GM18519 (cell line): ENCODE measurements at regions not wholly inside any gene's neighbourhood (a gene's known extent, or its start where the extent isn't known, plus 50 kb on each side); places are given as distances from the start of the nearest gene placed in this dataset.

Experiments
- ATAC-seq: cut with Tn5 transposase; IDR thresholded peaks from one replicate; pipeline ENCODE4 v1.9.1; 2021; ENCODE audit warnings: mild to moderate bottlenecking, moderate library complexity; ENCODE audit not compliant: unreplicated experiment, low FRiP score

DNA sequence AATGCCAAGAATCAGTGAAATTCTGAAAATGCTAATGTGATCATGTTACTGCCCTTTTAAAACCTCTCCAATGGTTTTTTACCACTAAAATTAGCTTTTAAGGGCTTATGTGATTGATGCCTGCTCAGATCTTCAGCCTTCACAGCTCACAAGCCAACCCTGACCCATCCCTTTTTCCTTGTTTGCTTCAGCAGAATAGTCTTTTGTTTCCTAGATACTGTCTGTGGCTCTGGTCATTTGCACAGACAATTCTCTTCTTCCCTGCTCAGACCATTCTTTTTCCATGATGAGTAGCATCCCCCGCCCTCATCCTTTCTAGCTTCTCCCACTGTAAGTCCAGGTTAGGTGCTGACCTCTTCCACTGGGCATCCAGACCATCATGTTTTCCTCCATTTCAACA, 164.9 kb upstream of the NT5C1B start:
- no peak for ATAC-seq

DNA sequence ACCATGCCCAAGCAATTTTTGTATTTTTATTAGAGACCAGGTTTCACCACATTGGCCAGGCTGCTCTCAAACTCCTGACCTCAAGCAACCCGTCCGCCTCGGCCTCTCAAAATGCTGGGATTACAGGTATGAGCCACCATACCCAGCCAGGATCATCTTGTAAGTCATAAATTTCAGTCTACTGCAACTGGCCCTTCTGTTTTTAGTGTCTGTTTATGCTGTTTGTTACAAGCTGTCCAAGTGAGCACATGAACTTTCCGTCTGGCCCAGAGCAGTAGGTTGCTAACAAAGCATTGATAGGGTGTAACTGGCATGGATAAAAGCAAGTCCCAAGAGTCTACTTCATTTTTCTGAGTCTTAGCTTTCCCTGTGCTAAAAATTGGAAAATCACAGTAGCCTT, 164.4 kb upstream of the NT5C1B start:
- ATAC-seq = no peak

DNA sequence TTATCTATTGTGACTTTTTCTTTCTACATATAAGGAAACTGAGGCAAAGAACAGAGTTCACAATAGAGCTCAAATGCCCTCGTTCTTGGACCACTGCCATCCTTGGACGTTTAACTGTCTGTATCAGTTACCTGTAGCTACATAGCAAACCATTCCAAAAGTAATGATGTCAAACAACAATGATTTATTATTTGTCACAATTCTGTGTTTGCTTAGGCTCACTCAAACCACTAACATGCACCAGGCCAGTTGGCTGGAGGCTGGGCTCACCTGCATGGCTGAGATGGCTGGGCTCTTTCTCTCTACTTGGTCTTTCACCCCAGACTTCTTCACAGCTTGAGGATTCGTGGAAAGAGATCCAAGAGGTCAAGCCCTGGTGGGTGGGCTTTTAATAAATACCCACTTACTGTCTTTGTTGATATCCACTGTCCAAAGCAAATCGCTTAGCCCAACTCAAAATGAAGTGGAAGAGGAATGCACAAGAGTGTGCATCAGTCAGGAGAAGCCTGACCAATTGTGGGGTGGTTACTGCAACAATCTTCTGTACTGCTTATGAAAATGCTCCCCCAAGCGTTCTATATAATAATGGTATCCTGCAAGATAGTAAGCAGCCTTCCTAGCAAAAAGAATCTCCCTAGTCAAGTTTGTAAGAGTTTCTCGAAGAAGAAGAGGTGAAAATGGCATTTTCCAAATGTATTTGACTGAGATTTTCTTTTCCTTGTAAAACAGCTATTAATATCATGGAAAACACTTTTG, 163.5 kb upstream of the NT5C1B start:
- ATAC-seq = no peak

DNA sequence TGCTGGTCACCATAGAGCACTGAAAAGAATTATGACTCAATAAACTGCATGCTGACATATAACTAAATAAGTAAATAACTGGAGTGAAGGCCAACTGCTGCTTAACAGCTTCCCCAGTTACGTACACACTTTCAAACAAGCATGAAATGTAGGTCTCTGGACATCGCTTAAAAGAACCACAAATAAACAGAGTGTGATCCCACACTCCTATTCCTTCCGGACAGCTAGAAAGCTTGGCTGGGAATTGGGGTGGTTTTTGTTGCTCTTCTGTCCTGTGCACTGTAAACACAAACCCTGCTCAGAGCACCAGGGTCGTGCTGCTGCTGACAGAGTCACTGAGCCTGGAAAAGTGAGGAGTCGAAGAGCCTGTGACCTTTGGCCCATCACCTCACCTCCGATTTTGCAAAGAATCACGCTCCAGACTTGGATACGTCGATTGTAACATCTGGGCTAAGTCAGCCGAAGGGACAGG, 162.7 kb upstream of the NT5C1B start:
- no peak for ATAC-seq

DNA sequence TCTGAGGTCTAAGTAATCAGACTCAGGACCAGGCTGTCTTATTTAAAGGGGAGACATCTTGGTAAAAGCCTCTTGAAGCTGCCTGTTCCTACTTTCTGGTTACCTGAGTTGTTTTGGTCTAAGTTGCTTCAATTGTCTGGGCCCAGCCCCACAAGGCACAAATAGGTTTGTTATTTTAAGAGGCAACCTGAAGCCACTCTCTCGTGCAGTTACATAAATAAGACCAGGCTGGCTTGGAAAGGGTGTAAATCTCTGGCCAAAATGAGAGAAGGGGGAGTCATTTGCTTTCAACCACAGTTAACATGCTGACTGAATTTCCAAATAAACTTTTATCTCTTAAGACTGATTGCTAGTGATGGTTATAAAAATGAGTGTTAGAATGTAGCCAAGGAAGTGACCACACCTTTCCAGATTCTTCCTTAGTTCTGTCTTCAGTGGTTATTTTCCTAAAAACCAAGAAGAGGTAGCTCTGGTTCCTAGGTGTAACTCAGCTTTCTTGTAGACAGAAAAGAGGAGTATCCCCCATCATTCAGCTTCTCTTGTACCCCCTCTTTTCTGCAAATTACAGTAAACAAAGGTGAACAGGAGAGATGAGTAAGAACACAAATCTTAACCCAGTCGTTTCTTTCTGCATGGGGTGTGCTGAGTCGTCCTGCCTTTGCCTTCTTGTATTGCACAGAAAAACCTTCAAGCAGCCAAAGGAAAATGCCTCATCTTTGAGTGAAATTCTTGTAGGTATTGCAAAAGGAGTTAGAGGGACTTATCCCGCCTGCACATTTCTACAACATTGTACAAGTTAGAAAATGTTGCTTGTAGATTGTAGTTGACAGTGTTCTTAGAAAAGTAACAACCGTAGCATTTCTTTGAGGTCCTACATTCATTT, 161.5 kb upstream of the NT5C1B start:
- ATAC-seq = no peak

DNA sequence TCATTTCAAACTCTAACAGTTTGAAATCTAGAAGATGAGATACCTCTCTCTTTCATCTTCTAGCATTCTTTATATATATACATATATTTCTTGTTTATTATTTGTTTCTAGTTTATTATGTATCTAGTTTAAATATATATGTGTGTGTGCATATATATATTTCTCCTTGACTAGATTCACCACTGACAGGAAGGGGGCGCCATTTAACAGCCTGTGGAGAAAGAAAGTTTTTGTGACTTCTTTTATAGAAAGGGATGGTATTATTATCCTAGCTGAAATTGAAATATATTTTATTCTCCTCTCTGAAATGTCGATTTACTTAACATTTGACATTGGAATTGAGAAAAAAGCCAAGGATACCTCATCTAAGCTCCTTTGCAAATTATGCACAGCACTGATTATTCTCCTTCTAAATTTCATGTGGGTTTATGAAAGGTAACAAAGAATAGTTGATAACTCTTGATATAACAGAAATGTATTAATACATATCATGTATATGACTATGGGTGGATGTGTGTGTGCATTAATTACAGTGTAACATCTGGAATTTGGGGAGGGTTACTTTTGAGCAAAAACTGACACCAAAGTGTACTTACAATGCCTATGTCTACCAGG, 160.7 kb upstream of the NT5C1B start:
- no peak for ATAC-seq

DNA sequence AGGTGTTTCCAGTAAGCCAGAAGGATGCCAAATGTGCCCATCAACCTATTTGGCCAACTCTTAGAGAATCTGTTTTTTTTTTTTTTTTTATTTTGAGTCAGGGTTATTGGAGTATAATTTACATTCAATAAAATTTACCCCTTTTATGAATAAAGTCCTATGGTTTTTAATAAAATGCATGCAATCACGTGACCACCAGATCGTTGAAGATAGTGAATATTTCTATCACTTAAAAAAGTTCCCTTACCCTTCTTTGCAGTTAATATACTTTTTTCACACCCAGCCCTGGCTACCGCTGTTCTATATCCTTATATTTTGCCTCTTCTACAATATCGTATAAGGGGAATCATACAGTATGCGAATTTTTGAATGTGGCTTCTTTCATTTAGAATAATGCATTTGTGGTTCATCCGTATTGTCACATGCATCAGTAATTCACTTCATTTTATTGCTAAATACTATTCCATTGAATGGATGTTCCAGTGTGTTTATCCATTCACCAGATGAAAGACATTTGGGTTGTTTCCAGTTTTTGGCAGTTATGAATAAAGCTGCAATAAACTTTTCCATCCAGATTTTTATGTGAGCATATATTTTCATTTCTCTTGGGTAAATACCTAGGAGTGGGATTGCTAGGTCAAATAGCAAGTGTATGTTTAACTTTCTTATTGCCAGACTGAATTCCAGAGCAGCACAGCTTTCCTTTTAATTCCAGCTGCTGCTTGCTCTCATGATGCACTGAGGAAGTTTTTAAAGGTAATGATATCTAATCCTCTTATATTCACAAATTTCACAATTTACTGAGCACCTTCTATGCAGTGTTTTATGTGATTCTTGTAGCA, 156.3 kb upstream of the NT5C1B start:
- no peak for ATAC-seq

DNA sequence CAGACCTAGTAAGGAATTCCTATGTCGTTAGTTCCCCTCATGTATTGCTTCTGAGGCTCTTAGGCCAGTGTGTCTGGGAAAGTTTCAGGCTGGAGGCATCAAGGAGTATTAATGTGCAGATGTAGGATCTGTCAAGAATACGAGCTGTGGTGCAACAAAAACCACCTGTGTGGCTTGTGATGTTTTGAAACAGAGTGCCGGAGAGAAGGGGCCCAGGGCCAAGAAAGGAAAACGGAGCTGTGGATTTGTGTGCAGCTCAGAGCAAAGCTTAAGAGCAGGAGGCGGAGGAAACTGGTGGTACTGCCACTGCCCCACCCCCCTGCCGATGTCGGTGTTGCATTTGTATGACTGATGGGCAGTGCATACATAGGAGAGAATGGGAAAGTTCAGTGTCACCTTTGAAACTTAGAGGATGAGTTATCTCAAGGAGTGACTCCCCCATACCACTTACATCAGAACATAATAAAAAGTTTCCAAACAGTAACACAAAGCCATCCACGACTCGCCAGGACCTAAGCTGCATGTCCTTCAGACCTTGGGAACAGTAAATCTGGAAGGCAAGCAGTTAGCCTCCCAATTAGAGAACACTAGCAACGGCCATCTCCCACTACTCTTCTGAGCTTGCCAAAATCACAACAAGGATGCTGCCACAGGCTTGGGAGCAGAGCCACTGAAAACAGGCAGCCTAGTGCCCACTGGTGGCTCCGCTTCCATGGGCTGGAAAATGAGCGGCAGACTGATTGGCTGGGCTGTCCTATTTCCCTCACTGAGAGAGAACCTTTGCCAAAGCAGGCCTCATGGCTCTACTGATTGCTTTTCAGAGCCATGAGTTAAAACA, 152.7 kb upstream of the NT5C1B start:
- ATAC-seq = no peak

DNA sequence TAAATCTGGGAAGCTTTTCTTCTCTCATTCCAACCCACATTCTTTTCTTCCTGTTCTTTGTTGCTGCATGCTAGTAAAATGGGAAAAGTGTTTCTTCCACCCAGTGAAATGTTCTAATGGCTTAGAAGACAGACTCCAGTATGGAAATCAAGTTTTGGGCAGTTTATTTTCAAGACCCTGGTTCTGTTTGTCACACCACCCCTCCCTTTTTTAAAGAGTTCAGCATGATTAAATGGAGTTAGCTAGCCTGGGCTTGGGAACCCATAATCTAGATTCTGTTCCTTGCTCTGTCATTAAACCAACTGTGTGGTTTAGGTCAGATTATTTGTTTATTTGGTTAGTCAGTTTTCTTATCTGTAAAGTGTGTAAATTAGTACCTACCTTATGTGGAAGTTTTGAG, 151.8 kb upstream of the NT5C1B start:
- ATAC-seq = no peak

DNA sequence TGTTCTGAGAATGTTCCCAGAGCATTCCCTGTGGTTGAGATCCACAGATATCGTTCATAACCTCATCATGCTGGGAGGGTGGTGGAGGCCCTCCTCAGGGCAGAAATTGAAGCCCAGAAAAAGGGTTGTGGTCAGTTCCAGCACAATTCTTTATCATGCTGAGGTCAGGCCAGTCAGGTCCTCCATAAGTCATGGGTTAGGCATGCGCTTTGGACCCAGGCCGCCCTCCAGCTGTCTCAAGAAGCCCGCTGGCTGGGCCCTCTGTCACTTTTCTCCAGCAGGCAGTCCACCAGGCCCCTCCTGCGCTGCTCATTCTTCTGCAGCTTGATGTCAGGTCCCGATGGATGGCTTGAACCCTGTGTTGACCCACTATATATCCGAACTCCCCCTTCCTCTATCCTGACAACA, 151.1 kb upstream of the NT5C1B start:
- no peak for ATAC-seq

DNA sequence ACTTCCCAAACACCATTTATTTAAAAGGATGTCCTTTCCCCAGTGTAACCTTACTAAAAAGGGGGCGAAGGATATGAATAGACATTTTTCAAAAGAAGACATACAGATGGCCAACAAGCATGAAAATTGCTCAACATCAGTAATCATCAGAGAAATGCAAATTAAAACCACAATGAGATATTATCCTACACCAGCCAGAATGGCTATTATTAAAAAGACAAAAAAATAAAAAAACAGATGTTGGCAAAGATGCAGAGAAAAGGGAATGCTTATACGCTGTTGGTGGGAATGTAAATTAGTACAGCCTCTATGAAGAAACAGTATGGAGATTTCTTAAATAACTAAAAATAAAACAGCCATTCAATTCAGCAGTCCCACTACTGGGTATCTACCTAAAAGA, 142.3 kb upstream of the NT5C1B start:
- no peak for ATAC-seq

DNA sequence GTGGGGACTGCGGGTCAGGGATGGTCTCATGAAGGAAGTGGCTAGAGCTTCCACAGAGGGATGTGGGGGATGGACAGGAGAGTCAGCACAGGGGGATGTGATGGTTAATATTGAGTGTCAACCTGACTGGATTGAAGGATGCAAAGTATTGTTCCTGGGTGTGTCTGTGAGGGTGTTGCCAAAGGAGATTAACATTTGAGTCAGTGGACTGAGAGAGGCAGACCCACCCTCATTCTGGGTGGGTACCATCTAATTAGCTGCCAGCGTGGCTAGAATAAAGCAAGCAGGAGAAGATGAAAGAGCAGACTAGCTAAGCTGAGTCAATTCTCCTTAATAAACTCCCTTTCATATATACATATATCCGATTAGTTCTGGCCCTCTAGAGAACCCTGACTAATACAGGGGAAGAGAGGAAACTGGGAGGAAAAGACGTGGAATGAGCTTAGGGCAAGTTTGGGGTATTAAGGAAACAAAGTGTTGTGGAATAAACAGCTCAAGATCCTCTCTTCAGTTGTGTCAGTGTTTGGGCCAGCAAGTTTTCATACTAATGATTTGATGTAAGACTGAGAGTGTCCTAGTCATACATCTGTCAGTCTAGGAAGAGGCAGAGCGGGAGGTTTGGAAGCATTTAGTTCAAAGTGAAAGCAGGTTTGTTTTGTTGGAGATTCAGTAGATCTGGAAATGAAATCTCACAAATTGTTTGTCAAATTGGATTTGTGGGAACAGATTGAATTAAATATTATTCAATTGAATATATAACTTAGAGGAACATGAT, 135.2 kb upstream of the NT5C1B start:
- ATAC-seq = no peak

DNA sequence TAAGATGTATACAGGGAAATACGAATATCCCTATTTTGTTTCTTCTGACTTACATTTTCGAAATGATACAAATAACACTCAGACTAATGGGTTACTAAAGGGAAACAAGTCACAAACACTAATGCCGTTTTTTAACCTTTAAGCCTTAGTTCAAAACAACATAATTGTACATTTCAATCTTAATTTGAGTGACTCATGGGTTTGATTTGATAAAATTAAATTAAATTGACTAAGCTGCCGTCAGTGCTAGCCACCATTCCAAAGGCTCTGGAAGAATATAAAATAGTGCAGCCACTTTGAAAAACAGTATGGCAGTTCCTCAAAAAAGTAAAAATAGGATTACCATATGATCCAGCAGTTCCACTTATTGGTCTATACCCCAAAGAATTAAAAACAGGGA, 133.8 kb upstream of the NT5C1B start:
- no peak for ATAC-seq

DNA sequence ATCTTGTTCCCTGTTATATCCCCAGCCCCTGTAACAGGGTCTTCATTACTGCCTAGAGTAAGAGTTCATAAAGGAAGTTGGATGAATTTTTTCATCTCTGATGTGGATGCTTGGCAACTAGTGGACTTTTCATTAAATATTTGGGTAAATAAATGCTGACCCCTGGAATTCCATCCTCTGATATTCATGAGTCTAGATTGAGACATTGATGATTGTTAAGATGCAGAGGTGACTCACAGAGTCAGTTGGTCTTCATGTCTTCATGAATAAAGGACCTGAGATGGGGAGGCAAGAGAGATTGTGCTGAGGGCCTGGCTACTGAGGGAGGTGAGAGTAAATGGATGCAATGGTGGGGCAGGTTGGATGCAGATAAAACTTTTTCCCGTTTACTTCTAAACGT, 132.7 kb upstream of the NT5C1B start:
- no peak for ATAC-seq

DNA sequence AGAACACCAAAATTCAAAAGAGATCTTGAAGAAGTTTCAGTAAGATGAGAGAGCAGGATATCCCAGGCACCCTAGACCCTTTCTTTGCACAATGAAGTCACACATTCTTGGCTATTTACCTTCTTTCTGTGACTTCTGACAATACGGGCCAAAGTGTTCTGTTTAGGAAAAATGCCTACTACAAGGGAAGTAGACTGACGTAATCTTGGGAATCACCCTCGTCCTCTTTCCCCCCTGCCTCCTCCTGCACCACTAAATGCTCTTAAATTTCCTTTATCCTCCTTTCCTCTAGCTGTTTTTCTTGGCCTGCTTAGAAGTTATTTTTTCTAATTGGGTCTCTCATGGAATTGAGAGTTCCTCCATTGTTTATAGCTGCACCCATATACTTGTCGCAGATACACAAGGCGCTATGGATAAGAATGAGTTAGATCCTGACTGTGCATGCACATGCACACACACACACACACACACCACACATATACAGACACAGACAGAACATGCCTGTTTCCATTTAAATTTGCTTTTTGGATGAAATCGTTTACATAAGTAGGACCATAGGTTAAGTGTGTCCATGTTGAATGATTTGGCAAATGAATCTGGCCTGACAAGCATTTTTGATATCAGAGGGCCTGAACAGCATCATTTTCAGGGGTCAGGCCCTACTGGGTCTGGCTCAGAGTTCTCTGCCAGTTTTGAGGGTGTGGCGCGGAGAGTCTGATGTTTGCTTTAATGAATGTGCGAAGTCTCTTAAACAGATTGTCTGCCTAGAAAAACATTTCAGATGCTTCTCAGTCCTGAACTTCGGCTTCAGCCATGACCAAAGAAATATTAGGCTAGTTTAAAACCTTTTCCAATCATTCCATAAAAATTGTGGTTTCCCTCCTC, 131.9 kb upstream of the NT5C1B start:
- ATAC-seq = no peak

DNA sequence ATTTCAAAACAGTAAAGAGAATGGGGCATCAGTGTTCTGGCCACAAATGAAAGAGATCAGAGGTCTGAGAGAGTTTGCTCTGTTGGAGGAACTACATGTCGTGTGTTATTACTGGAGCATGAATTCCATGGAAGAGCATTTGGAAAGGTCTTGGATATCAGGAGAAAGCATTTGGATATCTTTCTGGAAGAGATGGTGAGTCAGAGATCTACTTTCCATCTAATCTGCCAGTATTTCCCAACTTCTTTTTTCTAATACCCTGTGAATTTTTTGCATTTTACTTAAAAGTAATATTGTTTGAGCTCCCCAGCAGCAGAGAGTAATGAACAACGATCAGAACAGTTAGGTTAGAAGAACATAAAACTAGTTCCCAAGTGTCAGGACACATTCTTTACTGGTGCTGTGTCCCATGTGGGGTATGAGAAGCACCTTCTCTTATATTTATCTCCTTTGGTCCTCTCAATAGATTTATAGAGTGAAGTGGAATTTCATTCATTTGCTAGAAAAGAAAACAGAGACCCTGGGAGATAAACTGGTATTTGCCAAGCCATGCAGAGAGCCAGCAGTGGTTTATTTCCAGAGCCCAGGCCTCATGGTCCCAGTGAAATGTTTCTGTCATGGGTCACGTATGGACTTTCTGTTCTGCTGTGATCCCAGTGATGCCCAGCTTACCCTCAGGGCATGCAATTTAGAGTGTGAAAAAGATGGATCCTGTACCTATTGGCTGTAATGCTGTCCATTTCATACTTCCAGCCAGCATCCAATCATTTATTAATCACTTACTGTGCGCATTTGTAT, 130.8 kb upstream of the NT5C1B start:
- ATAC-seq = no peak

DNA sequence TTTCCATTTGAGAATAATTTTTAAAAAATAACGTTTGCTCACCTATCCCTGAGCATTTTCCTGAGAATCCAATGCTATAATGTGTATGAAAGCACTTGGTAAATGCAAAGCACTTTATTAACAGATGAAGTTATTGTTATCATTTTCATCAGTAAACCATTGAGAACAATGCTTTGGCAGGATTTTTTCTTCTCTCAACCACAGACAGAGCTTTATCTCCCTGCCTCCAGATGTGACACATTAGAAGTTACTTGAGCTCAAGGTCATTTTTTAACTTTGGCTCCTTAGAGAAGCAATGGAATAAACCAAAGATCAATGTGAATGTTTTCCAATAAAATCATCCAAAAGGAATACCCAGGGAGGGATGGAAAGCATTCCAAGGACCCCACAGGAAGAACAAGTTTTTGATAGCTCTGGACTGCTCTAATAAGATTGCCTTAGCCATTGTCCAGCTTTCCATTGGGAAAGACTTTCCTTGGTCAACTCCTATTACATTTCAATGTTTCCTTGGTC, 118.9 kb upstream of the NT5C1B start:
- no peak for ATAC-seq
